Pons (tissue), 1 donor: ENCODE measurements at regions not wholly inside any gene's neighbourhood (a gene's known extent, or its start where the extent isn't known, plus 50 kb on each side); places are given as distances from the start of the nearest gene placed in this dataset.
"Not testable (repeated sequence)": the region's sequence is repeated elsewhere in the genome, so short reads cannot be mapped to it uniquely, and the experiment has no call there.

Experiments
- DNase-seq: peaks from one replicate; pipeline ENCODE4 v3.0.0-alpha.2; 2016; ENCODE audit warnings: low spot score

DNA sequence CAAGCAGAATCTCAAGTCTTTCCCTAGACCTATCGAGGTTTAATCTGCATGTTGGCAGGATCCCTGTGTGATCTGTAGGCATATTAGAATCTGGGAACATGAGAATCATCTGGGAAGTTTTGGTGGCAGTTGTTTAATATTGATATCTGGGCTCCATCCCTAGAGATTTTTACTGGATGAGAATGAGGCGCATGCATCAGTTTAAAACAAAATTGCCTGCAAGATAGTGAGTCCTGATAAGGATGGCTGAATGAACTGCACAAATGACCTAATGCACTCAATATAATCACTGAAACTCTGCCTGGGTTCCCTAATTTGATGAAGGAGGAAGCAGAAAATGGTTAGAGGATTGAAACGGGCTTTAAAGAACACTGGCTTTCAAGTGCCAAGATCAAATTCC, 218.0 kb downstream of the FGFR2 start:
- no peak for DNase-seq

- not testable (repeated sequence) for DNase-seq
Measured at GRCh38 chr10:121382029-121382520, 216.2 kb downstream of the FGFR2 start.

DNA sequence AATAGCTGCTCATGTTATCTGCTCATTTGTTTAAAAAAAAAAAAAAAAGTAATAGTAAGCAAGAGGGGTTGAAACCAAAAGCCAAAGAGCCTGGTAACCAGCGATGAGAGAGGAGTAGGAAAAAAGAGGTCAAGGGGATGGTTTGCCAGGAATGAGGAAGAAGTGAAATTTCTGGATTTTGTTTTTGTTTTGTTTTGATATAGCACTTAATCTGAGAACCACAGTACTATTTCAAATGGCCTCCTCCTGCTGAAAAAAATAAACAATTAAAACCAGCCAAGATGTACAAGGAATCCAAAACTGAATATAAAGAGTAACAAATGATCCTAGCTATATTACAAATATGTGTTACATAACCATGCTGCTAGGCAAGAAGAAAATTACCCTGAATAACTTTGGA, 213.1 kb downstream of the FGFR2 start:
- no peak for DNase-seq

DNA sequence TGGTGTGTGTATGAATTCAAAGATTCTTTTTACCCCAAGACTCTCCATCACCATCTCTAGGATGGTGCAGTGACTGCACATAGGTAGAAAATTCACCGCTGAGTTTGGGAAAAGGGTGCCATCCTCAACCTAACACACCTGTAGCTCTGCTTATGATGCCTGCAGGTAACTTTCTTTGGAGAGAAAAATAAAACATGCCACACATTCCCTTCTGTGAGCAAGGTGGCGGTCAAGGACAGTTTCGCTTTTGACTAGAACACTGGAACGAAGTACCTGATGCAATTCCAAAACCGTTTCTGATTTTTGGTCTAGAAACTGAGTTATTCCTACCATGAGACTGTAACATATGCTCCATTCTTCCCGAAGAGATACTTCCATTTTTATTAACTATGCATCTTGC, 205.6 kb downstream of the FGFR2 start:
- no peak for DNase-seq

- no peak for DNase-seq
Measured at GRCh38 chr10:121393522-121393921, 204.7 kb downstream of the FGFR2 start.

- DNase-seq, result not testable (repeated sequence)
Measured at GRCh38 chr10:121400507-121400906, 197.7 kb downstream of the FGFR2 start.

- no peak for DNase-seq
Measured at GRCh38 chr10:121403527-121403926, 194.7 kb downstream of the FGFR2 start.

GRCh38 chr10:121404611-121405010, 193.6 kb downstream of the FGFR2 start:
- DNase-seq, result no peak

- DNase-seq, result peak; percentile 60
Measured at GRCh38 chr10:121405096-121405495, 193.1 kb downstream of the FGFR2 start.

GRCh38 chr10:121405549-121405948, 192.7 kb downstream of the FGFR2 start:
- no peak for DNase-seq

GRCh38 chr10:121405953-121406352, 192.3 kb downstream of the FGFR2 start:
- DNase-seq, result no peak

DNA sequence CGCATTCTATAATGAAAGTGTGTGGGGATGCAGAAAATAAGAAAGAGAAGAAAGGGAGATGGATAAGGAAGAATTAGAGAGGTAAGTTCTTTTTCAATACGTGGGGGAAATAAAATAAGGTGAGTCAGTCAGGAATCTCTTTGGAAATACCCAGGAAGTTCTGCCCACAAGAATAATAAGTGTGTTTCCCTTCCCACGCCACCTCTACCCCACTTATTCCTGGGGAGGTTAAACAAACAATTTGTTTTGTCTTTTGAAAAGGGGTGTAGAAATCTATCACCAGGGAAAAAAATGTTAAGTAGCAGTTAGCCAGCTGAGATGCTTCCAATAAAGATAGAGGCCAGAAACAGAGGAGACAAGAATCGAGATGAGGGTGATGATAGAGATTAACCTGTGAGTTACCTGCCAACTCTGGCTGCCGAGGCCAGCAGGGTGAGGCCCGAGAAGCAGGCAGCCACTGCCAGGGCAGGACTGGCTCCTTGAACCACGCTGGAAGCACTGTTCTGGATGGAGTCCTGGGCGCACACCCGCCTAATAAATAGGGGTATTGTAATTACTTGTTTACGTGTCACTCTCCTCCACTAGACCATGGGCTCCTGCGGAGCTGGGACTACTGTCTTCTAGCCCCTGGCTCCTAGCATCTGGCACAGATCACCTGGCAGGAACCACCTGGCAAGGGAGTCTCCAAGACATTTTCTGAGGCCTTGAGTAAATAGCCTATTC, 191.3 kb downstream of the FGFR2 start:
- DNase-seq, result no peak

GRCh38 chr10:121409466-121410104, 188.7 kb downstream of the FGFR2 start:
- no peak for DNase-seq

GRCh38 chr10:121411004-121411403, 187.2 kb downstream of the FGFR2 start:
- DNase-seq, result no peak

GRCh38 chr10:121413951-121414350, 184.3 kb downstream of the FGFR2 start:
- DNase-seq, result no peak

DNA sequence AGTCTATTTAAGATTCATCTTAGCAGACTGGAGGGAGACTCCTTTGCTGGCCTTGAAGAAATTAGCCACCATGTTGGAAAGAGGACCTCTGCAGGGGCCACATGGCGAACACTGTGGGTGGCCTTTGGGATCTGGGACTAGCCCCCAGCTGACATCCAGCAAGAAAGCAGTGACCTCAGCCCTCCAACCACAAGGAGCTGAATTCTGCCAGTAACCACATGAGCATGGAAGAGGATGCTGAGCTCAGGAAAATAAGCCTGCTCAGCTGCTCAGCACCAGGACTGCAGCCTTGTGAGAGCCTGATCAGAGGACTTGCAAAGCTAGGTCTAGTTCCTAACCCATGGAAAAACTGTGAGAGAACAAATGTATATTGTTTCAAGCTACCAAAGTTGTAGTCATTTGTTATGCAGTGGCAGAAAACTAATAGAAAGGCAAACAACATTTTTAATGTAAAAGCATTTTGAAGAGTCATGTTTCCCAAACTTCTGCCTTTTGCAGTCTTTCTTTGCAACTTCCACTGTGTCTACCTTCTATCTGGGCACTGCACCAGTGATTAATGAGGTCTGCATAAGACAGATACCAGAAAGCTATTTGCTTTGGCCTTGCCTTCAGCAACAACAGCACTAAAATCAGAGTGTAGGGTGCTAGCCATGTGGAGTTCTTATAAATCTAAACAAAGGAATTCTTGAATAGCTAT, 183.7 kb downstream of the FGFR2 start:
- no peak for DNase-seq

GRCh38 chr10:121415063-121415399, 183.2 kb downstream of the FGFR2 start:
- DNase-seq, result no peak

- no peak for DNase-seq
Measured at GRCh38 chr10:121416071-121416470, 182.2 kb downstream of the FGFR2 start.

DNA sequence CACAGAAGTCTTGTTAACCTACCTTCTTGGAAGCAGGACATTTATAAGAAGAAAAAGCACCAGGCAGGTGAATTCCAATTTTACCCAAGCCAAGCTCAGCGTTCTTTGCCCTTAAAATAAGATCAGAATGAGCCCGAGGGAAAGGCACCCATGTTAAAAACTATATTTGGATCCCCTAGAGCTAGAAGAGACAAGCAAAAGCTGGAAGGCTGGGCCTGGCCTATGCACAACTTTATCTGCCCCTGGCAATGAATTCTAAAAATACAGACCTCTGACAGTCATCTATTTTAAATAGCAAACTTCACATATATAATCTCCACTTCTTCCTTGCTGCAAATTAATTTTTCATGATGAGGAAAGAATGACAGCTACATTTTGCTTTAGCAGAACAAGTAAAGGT, 180.9 kb downstream of the FGFR2 start:
- DNase-seq, result no peak

GRCh38 chr10:121418126-121418777, 180.0 kb downstream of the FGFR2 start:
- no peak for DNase-seq

DNA sequence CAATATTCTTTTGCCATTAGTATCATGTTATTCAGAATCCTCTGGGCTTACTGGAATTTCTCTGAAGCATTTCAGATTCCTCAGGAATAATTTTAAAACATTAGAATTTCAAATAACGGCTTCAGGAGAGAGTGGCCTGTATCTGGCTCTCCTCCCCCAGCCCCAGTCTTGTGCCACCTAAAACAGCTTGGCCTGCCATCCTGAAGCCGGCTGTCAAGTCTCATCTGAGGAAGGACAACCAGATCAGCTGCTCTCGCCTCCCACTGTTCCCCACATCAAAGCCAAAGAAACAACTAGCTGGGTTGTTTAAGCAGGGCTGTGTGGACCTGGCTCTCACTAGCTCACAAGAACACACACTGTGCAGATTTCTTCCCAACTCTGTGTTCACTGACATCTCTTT, 178.2 kb downstream of the FGFR2 start:
- no peak for DNase-seq

DNA sequence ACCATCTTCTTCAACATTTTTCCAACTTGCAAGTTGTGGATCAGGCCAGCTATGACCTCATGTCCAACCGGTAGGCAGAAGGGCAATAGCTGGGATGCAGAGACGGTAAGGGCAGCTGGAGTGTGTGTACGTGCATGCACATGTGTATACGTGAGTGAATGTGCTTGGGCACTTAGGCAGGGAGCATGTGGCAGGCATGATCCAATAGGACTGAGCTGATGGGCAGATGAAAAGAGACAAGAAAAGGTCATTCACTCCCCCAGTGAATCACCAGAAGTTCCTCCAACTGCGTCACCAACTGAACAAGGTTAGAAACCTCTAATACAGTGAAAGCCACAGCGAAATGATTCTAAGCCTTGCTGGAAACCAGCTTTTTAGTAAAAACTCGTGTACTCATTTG, 176.1 kb downstream of the FGFR2 start:
- DNase-seq, result no peak

- no peak for DNase-seq
Measured at GRCh38 chr10:121425623-121426022, 172.6 kb downstream of the FGFR2 start.
